ENCODE measurements at regions not wholly inside any gene's neighbourhood (a gene's known extent, or its start where the extent isn't known, plus 50 kb on each side); places are given as distances from the start of the nearest gene placed in this dataset.

DNA sequence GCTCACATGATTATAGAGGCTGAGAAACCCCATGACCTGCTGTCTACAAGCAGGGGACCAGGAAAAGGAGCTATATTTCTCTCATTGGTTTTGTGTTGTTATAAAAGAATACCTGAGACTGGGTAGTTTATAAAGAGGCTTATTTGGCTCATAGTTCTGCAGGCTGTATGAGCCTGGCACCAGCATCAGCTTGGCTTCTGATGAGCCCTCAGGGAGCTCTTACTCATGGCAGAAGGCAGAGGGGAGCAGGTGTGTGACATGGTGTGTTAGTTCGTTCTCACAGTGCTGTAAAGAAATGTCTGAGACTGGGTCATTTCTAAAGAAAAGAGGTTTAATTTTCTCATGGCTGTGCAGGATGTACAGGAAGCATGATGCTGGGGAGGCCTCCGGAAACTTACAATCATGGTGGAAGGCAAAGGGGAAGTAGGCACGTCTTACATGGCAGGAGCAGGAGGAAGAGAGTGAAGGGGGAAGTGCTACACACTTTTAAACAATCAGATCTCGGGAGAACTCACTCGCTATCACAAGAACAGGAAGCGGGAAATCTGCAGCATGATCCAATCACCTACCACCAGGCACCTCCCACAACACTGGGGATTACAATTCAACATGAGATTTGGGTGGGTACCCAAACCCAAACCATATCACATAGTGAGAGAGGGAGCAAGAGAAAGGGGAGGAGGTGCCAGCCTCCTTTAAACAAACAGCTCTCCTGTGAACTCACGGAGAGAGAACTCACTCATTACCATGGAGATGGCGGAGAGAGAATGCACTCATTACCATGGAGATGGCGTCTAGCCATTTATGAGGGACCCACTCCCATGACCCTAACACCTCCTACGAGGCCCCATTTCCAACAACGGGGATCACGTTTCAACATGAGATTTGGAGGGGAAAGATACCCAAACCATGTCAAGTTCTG is 133.4 kb downstream of the JCAD start:
- TF ChIP-seq, protein P1, sequence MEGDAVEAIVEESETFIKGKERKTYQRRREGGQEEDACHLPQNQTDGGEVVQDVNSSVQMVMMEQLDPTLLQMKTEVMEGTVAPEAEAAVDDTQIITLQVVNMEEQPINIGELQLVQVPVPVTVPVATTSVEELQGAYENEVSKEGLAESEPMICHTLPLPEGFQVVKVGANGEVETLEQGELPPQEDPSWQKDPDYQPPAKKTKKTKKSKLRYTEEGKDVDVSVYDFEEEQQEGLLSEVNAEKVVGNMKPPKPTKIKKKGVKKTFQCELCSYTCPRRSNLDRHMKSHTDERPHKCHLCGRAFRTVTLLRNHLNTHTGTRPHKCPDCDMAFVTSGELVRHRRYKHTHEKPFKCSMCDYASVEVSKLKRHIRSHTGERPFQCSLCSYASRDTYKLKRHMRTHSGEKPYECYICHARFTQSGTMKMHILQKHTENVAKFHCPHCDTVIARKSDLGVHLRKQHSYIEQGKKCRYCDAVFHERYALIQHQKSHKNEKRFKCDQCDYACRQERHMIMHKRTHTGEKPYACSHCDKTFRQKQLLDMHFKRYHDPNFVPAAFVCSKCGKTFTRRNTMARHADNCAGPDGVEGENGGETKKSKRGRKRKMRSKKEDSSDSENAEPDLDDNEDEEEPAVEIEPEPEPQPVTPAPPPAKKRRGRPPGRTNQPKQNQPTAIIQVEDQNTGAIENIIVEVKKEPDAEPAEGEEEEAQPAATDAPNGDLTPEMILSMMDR (conservative IDR thresholded peaks at IDR 0.05; ENCODE audit: low read depth, low read length): no peak
- H3K4me3 ChIP-seq (IDR thresholded peaks at IDR 0.05; ENCODE audit: insufficient read depth, low read depth, low read length): no peak overlapping the region
- no peaks in the 10 kb centered on the region for H4K20me1 ChIP-seq (ENCODE audit: insufficient read depth)
- H3K36me3 ChIP-seq (ENCODE audit: insufficient read depth): no peaks in the 10 kb centered on the region
- H3K27ac ChIP-seq: no peak overlapping the region
- no peak overlapping the region for H2AFZ ChIP-seq (ENCODE audit: low read depth)
- no peaks in the 10 kb centered on the region for H3K27me3 ChIP-seq (ENCODE audit: insufficient read depth, low read depth)
- H3K79me2 ChIP-seq (ENCODE audit: insufficient read depth, low read depth): no peaks in the 10 kb centered on the region
- H3K9ac ChIP-seq: no peak overlapping the region
- no peak overlapping the region for H3K4me2 ChIP-seq
- H3K4me1 ChIP-seq (ENCODE audit: low read depth, poor library complexity, severe bottlenecking): no peaks in the 10 kb centered on the region

GRCh38 chr10:29924436-29924835 is 134.9 kb downstream of the JCAD start:
- H3K27me3 ChIP-seq (ENCODE audit: insufficient read depth, low read depth): no peaks in the 10 kb centered on the region
- H3K36me3 ChIP-seq (ENCODE audit: insufficient read depth): no peaks in the 10 kb centered on the region
- no peak overlapping the region for H3K4me3 ChIP-seq (IDR thresholded peaks at IDR 0.05; ENCODE audit: insufficient read depth, low read depth, low read length)
- H2AFZ ChIP-seq (ENCODE audit: low read depth): no peak overlapping the region
- no peaks in the 10 kb centered on the region for H4K20me1 ChIP-seq (ENCODE audit: insufficient read depth)
- H3K27ac ChIP-seq: no peak overlapping the region
- TF ChIP-seq, protein P1 (conservative IDR thresholded peaks at IDR 0.05; ENCODE audit: low read depth, low read length): no peak
- H3K4me1 ChIP-seq (ENCODE audit: low read depth, poor library complexity, severe bottlenecking): no peaks in the 10 kb centered on the region
- H3K9ac ChIP-seq: no peak overlapping the region
- H3K4me2 ChIP-seq: no peak overlapping the region
- no peaks in the 10 kb centered on the region for H3K79me2 ChIP-seq (ENCODE audit: insufficient read depth, low read depth)

- Histone ChIP-seq H3K27me3 (ENCODE audit: insufficient read depth, low read depth) (no peaks in the 10 kb centered on the region), H3K79me2 (ENCODE audit: insufficient read depth, low read depth) (no peaks in the 10 kb centered on the region), H3K4me3 (IDR thresholded peaks at IDR 0.05; ENCODE audit: insufficient read depth, low read depth, low read length) (no peak overlapping the region), H3K4me1 (ENCODE audit: low read depth, poor library complexity, severe bottlenecking) (no peaks in the 10 kb centered on the region), H4K20me1 (ENCODE audit: insufficient read depth) (no peaks in the 10 kb centered on the region), H3K36me3 (ENCODE audit: insufficient read depth) (no peaks in the 10 kb centered on the region), H2AFZ (ENCODE audit: low read depth) (no peak overlapping the region), H3K4me2 (no peak overlapping the region), H3K27ac (no peak overlapping the region), H3K9ac (no peak overlapping the region)
- TF ChIP-seq, protein P1 (conservative IDR thresholded peaks at IDR 0.05; ENCODE audit: low read depth, low read length): no peak
Measured at GRCh38 chr10:29923416-29923965, 135.9 kb downstream of the JCAD start.

GRCh38 chr10:29922892-29923291 is 136.5 kb downstream of the JCAD start:
- TF ChIP-seq, protein P1 (conservative IDR thresholded peaks at IDR 0.05; ENCODE audit: low read depth, low read length): no peak
- no peak overlapping the region for H3K9ac ChIP-seq
- no peak overlapping the region for H3K4me3 ChIP-seq (IDR thresholded peaks at IDR 0.05; ENCODE audit: insufficient read depth, low read depth, low read length)
- no peaks in the 10 kb centered on the region for H3K27me3 ChIP-seq (ENCODE audit: insufficient read depth, low read depth)
- no peaks in the 10 kb centered on the region for H3K4me1 ChIP-seq (ENCODE audit: low read depth, poor library complexity, severe bottlenecking)
- H3K27ac ChIP-seq: no peak overlapping the region
- no peak overlapping the region for H2AFZ ChIP-seq (ENCODE audit: low read depth)
- no peaks in the 10 kb centered on the region for H4K20me1 ChIP-seq (ENCODE audit: insufficient read depth)
- H3K4me2 ChIP-seq: no peak overlapping the region
- H3K36me3 ChIP-seq (ENCODE audit: insufficient read depth): no peaks in the 10 kb centered on the region
- H3K79me2 ChIP-seq (ENCODE audit: insufficient read depth, low read depth): no peaks in the 10 kb centered on the region

Data from KMS-11 (cell line).